ENCODE measurements at regions not wholly inside any gene's neighbourhood (a gene's known extent, or its start where the extent isn't known, plus 50 kb on each side); places are given as distances from the start of the nearest gene placed in this dataset.

GRCh38 chr3:152176998-152177397, 91.7 kb upstream of the MBNL1 start (continued):
- no peak for TF ChIP-seq CREB5 (CRISPR knock-in tag; IDR thresholded peaks at IDR 0.05; ENCODE audit: low read depth)
- no peak for TF ChIP-seq RARB (CRISPR knock-in tag; IDR thresholded peaks at IDR 0.05)
- TF ChIP-seq PPARA (CRISPR knock-in tag; IDR thresholded peaks at IDR 0.05; ENCODE audit: borderline replicate concordance) = no peak

- ATAC-seq = no peak
- TF ChIP-seq BACH2 (CRISPR knock-in tag; IDR thresholded peaks at IDR 0.05; ENCODE audit: borderline replicate concordance) (no peak), ZNF8 (CRISPR knock-in tag; IDR thresholded peaks at IDR 0.05) (no peak), ZFP3 (CRISPR knock-in tag; IDR thresholded peaks at IDR 0.05) (no peak), PATZ1 (CRISPR knock-in tag; IDR thresholded peaks at IDR 0.05; ENCODE audit: borderline replicate concordance) (no peak), ZFP30 (CRISPR knock-in tag; IDR thresholded peaks at IDR 0.05) (no peak), PPARA (CRISPR knock-in tag; IDR thresholded peaks at IDR 0.05; ENCODE audit: borderline replicate concordance) (no peak), CSRNP3 (CRISPR knock-in tag; IDR thresholded peaks at IDR 0.05) (no peak), ARNTL (CRISPR knock-in tag; IDR thresholded peaks at IDR 0.05; ENCODE audit: borderline replicate concordance, low read depth) (no peak)
Measured at GRCh38 chr3:152177757-152178156, 91.0 kb upstream of the MBNL1 start.

GRCh38 chr3:152183473-152183872, 85.3 kb upstream of the MBNL1 start:
- ATAC-seq = peak; percentile 76
- no peak for TF ChIP-seq TOX (CRISPR knock-in tag; IDR thresholded peaks at IDR 0.05; ENCODE audit: borderline replicate concordance)
- TF ChIP-seq CSRNP3 (CRISPR knock-in tag; IDR thresholded peaks at IDR 0.05) = no peak
- no peak for TF ChIP-seq TSHZ2 (CRISPR knock-in tag; IDR thresholded peaks at IDR 0.05)
- no peak for TF ChIP-seq CREB5 (CRISPR knock-in tag; IDR thresholded peaks at IDR 0.05; ENCODE audit: low read depth)
- no peak for TF ChIP-seq PPARA (CRISPR knock-in tag; IDR thresholded peaks at IDR 0.05; ENCODE audit: borderline replicate concordance)
- TF ChIP-seq TCF4 (CRISPR knock-in tag; IDR thresholded peaks at IDR 0.05; ENCODE audit: borderline replicate concordance) = no peak
- no peak for TF ChIP-seq POU6F1 (CRISPR knock-in tag; IDR thresholded peaks at IDR 0.05; ENCODE audit: borderline replicate concordance, low read depth)
- no peak for TF ChIP-seq ESRRG (CRISPR knock-in tag; IDR thresholded peaks at IDR 0.05)
- no peak for TF ChIP-seq ARNTL (CRISPR knock-in tag; IDR thresholded peaks at IDR 0.05; ENCODE audit: borderline replicate concordance, low read depth)
- TF ChIP-seq ZNF70 (CRISPR knock-in tag; IDR thresholded peaks at IDR 0.05) = no peak
